HG02981 (cell line): ENCODE measurements at regions not wholly inside any gene's neighbourhood (a gene's known extent, or its start where the extent isn't known, plus 50 kb on each side); places are given as distances from the start of the nearest gene placed in this dataset.
"Not testable (repeated sequence)": the region's sequence is repeated elsewhere in the genome, so short reads cannot be mapped to it uniquely, and the experiment has no call there.

Experiments
- ATAC-seq: cut with Tn5 transposase; IDR thresholded peaks from one replicate; pipeline ENCODE4 v1.9.1; 2021; ENCODE audit warnings: mild to moderate bottlenecking, moderate library complexity; ENCODE audit not compliant: unreplicated experiment

DNA sequence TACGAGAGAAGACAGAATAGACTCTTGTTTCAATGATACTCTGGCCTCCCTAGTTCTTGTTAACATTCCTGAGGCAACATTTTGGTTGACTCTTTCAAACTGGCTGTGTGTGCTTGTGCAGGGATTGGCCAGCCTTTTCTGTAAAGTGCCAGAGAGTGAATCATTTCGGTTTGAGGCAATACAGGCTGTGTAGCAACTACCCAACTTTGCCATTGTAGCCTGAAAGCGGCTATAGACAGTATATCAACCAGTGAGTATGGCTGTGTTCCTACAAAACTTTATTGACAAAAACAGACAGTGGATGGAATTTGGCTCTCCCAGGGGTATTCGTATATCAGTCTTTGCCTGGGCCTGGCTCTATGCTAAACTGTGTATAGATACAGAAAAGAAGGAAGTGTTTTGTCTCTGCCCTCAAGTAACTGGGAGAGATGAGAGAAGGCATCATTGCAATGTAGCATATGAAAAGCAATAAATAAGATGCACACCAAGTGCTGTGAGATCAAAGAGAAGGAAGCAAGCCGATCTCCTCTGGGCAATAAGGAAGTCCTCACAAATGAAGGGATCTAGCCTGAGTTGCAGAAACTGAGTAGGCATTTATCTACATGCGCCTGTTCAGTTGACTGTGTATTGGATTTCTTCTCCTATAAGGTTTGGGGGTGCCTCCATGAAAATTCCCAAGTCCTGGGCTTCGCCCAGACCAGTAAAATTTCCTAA, 568.0 kb upstream of the KLF4 start:
- no peak for ATAC-seq

DNA sequence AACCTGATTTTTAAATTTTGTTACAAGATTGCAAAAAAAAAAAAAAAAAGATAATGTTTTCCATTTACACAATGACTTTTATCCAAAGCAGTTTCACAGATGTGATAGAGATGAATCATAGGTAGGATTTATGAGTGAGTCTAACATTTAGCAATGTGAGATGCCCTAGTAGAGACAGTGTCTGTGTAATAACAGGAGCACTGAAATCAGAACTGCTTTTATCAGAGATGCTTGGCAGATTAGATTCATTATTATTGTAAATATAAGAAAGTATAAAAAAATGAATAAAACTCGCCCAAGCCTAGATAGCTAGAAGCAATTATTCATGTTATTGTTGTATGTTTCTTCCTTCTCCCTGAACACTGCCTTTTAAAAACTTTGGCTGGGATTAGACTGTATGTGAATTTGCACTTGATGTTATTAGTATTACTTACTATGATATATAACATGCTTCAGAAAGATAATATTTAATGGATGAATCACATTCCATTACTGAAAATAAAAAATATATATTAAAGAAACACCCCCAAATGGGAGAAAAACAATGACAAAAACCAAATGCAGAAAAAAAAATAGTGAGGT, 567.3 kb upstream of the KLF4 start:
- no peak for ATAC-seq

DNA sequence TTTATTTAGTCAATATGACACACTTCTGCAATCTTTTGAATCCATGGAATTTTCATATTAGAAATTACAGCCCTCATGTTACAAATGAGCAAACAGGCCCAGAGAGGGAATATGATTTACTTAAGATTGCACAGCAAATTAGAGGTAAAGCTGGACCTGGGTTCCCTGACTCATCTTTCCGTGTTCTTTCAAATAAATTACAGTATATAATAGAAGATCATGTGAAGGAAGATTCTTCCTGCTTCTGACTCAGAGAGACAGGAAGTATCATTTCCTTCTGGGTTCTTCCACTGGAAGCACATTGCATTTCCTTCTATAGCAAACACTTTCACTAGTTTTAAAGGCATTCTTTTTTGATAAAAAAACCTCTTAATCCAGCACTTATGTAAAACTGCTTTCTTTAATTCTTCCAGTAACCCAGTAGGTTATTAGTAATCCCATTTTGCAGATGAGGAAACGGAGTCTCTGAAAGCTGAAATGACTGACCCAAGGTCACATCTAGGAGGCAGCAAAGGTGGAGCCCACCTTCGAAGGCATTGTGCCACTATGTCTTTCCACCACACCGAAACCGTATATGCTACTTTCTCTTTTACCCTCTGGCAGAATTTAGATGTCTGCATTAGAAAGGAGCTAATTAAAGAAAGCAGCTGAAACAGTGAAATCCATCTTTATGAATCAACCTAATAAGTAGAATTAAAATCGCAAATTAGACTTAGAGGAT, 566.7 kb upstream of the KLF4 start:
- no peak for ATAC-seq

DNA sequence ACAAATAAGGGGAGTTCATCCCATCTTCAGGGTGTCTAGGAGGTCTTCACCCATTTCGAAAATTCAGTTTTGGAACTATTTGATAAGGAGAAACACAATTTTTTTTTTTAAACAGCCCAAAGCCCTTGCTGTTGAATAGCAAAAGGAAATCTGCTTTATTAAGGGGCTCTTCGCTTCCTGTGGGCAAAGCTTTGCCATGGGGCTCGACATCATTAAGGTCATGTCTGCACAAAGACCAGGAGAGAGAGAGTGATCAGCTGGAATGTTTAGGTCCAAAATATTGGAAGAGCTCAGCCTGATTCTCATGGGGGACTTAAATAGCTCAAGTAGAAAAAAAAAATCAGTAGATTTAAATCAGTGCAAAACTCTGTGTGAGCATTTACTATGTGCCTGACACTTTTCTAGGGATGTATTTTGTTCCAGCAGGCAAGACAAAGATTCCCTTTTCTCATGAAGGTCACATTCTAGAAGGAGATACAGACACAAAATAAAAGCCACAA, 564.6 kb upstream of the KLF4 start:
- no peak for ATAC-seq

DNA sequence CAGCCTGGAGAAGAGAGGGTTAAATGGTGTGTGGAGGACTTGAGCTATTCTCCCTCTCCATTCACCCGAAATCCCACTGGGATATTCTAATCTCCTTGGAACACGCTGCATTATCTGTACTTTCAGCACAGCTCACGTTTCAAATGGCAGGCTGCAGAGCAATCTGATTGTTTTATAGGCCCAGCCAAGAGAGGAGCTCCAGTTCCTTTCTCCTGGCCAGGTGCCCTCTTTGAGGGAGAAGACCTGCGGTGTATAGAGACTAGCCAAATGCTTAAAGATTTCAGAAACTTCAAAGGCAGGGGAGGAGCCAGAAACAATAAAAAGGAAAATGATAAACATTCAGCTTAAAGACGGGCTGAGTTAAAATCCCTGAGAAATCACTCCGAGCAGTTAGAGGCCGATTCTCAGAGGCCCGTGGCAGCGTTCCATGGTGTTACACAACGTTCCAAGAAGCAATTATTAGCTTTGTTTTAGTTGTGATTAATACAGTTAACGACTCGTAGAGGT, 564.0 kb upstream of the KLF4 start:
- no peak for ATAC-seq

DNA sequence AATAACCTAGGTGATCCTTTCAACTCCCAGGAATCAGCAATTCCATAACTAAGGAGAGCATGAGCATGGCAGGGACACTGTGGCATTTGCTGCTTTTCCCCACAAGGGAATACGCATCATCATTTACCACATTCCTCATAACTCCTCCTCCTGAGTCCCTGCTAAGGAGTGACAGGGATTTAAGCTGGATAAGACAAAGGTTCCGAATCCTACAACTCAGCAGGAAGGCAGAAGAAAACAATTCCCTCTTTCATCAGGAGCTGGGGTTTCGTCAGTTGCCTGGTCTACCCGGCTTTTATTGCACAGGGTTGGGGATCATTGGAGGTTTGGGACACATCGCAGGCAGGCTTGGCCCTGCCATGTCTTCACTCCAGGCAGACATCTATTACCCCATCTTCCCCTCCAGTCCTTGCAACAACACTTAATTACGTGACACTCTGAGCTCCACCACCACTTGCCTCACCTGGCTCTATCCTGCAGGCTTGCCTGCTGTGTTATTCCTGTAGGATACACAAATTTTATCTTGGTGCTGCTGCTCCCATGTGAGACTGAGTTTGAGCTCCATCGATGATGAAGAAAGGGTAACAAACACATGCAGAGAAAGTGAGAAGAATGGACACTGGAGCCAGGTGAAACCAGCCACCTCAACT, 563.0 kb upstream of the KLF4 start:
- no peak for ATAC-seq

DNA sequence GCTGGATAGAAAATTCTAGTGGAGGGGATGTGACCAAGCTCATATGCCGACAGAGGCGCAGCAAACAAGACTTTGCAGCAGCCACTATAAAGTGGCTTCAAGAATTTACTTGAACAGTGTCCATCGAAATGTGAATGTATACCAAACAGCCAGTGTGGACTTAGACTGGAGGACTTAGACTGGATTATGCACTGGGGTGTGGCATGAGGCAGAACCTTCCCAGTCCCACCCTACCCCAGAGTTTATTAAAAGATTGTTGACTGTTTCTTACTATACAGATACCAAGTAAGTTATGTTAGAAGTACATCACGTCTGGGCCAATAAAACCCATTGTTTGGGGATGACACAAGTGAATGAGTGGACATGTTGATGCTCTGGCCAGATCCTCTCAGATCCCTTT, 561.3 kb upstream of the KLF4 start:
- ATAC-seq, result no peak

DNA sequence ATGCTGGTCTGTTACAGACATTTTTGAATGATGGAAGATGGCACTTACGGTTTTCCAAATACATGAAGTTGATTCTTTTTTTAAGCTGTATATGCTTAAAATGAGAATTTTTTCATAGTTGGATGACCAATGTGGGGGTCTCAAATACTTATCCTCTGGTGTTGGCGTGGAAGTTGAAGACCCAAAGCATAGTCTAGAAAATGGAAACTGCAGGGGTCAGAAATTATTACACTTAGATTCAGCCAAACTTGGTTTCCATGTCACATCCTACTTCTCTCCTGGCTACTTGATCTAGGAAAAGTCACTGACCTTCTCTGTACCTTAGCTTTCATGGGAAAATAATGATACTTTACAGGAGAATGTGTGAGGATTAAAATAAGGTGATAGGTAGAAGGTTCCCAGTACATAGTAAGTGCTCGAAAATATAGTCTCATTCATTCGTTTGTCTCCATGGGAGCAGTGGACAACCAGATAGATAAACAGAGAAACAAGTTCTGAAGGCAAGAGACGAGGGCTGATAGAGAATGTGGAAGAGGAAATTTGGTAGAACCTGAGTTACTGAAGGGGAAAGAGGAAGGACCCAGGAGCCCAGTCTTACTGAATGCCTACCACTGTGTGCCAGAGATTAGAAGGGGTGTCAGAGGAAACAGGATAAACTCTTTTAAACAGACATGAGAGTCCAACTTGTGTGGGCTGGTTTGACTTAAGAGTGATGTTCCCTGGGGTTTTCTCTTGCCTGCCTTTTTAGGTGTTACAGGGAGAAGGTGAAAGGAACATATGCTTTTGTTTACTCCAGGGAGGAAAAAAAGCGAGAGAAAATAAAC, 560.3 kb upstream of the KLF4 start:
- no peak for ATAC-seq

DNA sequence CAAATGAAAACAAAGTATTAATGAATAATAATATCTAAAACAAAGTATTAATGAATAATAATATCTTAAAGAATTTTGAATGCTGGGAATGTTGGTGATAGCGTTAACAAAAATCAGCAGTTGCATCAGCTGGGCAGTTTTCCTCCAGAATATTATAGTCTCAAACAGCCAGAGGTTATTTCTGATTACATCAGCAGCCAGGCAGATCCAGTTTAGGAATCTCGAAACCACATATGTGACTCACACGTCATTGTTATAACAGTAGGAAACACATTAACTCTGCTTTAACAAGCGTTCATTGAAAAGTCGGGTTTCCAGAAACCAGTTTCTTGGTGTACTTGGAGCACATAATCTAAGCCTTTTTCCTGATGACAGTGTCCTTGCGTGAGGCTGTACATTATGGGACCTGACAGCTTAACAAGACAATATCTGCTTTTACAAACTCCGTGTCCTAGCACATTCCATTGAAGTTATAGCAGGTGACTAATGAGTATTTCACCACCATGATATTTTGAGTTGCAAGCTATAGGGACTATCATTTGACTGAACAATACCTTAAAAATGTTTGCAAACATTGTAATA, 559.5 kb upstream of the KLF4 start:
- no peak for ATAC-seq

DNA sequence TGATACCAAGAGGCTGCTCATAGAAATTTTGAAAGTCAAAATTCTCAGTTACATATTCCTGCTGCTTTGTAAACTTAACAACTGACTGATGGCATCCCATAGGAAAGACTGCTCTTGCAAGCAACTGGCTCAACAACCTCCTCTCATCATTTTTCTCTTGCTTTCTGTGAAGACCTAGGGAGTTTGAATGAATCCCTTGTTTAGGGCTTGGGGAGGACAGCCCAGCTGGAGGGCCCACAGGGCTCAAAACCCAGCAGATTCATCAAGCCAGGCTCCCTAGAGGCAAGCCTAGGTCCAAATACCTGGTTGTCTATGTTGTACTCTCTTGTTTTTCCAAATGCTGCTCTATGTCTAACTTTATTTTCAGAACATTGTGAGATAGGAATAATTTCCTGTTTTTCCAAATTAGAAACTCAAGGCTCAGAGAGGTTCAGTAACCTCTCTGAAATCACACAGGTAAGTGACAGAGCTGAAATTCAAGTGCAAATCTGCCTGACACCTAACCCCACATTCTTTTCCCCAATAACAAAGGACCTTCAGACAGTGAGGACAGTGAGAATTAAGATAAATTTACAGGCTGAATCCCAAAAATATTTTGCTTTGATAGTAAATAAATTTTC, 558.9 kb upstream of the KLF4 start:
- no peak for ATAC-seq

DNA sequence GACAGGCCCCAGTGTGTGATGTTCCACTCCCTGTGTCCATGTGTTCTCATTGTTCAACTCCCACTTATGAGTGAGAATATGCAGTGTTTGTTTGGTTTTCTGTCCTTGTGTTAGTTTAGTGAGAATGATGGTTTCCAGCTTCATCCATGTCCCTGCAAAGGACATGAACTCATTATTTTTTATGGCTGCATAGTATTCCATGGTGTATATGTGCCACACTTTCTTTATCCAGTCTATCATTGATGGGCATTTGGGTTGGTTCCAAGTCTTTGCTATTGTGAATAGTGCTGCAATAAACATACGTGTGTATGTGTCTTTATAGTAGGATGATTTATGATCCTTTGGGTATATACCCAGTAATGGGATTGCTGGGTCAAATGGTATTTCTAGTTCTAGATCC, 558.2 kb upstream of the KLF4 start:
- ATAC-seq, result not testable (repeated sequence)

DNA sequence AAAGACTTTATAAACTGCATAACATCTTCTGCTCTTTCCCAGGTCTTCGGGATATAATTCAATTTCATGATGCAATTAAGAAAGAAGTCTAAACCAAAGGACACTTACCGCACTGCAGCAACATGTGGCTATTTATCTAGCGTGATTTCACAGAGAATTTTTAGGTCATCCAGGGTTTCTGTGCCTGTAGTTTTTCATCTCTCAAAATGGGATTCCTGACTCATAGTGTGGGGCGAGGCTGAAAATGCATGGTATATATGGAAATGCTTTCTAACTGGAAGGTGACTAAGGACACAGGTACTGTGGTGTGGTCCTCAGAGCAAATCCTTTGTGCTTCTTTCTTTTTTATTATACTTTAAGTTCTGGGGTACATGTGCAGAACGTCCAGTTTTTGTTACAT, 557.7 kb upstream of the KLF4 start:
- no peak for ATAC-seq

DNA sequence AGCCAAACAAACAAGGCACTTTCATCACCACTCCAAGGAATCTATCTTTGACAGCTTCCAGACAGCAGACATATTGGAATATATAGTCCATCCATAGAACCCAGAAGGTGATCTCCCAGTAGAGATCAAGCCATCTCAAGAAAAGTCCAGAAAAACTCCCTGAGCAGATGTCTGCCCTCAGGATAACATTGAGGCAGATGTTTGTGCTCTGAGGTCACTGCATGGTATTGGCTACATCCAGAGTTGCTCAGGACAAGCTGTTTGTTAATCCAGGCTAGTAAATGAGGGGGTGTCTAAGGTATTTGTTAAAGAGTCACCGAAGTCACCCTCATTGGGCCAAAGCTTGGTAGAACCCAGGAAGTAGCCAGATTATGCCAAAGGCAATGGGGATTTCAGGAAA, 556.3 kb upstream of the KLF4 start:
- ATAC-seq, result no peak

DNA sequence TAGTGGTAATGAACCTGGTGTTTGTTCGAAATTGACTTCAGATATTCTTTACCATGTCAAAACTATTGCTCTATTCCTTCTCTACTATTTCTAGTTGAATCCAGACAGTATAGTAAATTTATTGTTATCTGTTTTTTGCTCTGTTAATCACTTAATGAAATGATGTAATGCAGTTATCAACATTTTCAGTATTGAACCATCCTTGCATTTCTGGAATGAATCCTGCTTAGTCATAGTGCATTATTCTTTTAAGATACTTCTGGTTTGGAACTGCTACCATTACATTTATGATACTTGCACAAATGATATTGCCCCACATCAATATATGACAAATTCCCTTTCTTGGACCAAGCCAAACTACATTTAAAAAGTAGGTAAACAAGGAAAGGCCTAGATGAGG, 554.0 kb upstream of the KLF4 start:
- ATAC-seq, result no peak

DNA sequence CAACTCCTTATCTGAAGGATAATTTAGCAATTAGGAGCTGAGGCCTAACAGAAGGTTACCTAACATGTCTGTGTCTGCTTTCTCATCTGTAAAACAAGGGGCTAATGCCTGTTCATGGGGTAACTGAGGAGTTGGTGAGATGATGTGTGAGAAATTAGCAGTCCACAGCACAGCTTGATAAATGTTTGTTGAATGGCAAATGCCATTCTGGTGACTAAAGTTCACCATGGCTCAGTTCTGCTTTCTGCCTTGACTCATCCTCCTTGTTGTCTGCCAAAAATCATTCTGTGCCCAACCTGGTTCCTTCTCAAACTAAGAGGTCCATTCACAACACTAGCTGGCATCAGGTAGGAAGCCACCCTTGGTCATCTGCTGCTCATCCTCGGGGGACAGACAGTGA, 552.0 kb upstream of the KLF4 start:
- no peak for ATAC-seq

DNA sequence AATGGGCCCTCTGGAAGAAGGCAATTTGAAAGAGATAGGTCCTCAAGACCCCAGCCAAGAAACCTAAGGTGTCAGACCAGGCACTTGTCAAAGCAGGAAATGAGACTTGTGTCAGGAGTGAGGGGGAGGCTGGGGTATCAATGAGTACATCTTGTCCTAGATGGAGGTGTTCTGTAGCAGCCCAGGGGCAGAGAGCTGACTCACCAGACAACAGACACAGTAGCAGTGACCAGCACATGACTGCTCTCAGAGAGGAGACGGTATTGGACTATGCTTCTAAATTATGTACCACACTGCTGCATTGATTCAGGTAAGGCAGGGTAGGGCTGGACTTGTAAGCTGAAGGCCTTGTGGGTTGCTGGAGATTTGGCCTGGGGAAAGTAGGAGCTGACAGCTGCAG, 551.2 kb upstream of the KLF4 start:
- no peak for ATAC-seq

DNA sequence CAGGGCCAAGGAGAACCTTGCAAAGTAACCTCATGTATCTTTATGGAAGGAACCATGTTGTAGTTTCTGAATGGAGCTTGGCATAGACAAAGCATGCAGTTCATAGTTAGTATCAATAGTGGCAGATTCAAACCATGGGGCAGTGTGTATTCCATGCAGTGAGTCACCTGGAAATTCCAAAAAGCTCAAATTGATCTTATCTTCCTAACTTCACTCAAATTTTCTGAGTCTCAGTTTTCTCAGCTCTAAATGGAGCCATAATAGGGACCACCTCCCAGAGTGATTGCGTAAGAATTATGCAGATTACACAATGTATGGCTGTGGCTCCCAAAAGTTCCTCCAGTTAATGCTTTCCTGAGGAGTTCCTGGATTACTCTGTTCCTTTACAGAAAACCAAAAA, 549.9 kb upstream of the KLF4 start:
- no peak for ATAC-seq

DNA sequence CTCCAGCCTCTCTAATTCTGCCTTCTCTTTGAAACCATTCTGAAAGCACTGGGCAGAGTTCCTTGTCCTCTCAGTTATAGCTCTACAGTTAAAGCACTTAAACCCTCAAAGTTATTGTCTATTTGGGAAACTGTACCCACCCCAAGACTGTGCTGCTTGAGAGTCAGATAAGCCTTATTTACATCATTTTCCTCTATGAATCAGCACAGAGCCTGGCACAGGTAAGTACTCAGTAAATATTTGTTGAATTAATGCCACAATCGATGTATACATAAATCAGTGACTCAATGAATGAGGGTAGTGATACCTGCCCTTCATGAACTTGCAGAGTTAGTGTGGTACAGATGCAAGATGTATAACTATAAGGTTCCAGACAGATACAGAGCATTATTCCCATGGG, 549.4 kb upstream of the KLF4 start:
- ATAC-seq, result no peak

DNA sequence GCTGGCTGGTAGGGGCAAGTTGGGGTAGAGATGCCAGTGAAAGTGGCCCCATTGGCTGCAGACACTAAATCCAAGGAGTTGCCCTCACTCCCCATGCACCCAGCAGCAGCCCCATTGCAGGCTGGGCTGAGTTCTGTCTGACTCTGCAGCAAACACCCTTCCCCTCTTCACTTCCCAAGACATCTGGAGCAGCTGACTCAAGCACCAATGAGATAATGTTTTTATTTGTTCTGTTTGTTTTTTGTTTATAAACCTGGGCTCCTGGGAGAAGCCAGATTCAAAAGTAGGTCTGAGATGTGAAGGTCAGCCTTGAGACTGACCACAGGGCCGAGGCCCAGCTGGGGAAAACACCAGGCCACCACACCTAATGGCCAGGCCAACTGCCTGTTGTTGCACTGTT, 545.9 kb upstream of the KLF4 start:
- ATAC-seq, result no peak
